ENCODE measurements at regions not wholly inside any gene's neighbourhood (a gene's known extent, or its start where the extent isn't known, plus 50 kb on each side); places are given as distances from the start of the nearest gene placed in this dataset.

DNA sequence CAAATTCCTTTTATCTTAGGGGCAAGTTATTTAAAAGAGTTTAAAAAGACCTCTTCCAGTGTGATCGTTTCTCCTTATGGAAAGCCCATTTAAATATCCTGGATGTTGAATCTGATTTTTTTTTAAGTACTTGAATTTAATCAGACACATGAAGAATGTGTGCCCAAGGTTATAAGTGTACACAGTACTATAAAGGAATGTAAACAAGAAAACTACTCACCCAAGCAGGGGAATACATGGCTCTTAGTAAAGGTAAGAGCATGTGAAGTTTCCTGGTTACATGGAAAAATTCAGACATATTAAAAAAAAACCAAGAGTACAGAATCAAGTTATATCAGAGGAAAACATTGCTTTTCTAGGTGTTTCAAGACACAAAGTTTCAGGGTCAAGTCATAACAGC, 546.9 kb downstream of the MATN1 start:
- H3K4me3 ChIP-seq (ENCODE audit: control insufficient read depth, low read depth, low read length): no peak overlapping the region
- DNase-seq (ENCODE audit: low read depth): no peak
- TF ChIP-seq CTCF (IDR thresholded peaks at IDR 0.05; ENCODE audit: control insufficient read depth, insufficient read depth, low read depth, low read length, missing control alignments): no peak

GRCh38 chr1:30174499-30174898, 548.9 kb downstream of the MATN1 start:
- H3K4me3 ChIP-seq (ENCODE audit: control insufficient read depth, low read depth, low read length): no peak overlapping the region
- no peak for DNase-seq (ENCODE audit: low read depth)
- no peak for TF ChIP-seq CTCF (IDR thresholded peaks at IDR 0.05; ENCODE audit: control insufficient read depth, insufficient read depth, low read depth, low read length, missing control alignments)

GRCh38 chr1:30173560-30173959, 549.8 kb downstream of the MATN1 start:
- no peak for DNase-seq (ENCODE audit: low read depth)
- TF ChIP-seq CTCF (IDR thresholded peaks at IDR 0.05; ENCODE audit: control insufficient read depth, insufficient read depth, low read depth, low read length, missing control alignments): no peak
- no peak overlapping the region for H3K4me3 ChIP-seq (ENCODE audit: control insufficient read depth, low read depth, low read length)

- no peak for DNase-seq (ENCODE audit: low read depth)
- H3K4me3 ChIP-seq (ENCODE audit: control insufficient read depth, low read depth, low read length): no peak overlapping the region
- TF ChIP-seq CTCF (IDR thresholded peaks at IDR 0.05; ENCODE audit: control insufficient read depth, insufficient read depth, low read depth, low read length, missing control alignments): no peak
These were observed 550.6 kb downstream of the MATN1 start for GRCh38 chr1:30172757-30173156.

DNA sequence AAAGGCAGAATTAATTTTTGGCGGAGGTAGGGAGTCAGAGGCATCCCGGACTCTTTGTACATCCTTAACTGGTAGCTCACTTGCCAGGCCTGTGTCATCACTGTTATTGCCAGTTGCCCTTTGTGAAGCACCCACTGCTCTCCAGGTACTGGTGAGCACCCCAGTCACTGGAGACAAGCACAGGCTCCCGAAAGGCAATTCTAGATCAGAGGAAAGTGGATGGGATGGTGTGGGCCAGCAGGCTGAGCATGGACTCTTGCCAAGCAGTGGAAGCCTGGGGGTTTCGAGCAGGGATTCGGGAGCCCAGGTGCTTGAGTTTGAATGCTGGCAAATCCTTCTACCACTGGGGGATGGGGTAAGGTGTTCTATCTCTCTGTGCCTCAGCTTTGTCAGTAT, 551.1 kb downstream of the MATN1 start:
- H3K4me3 ChIP-seq (ENCODE audit: control insufficient read depth, low read depth, low read length): no peak overlapping the region
- TF ChIP-seq CTCF (IDR thresholded peaks at IDR 0.05; ENCODE audit: control insufficient read depth, insufficient read depth, low read depth, low read length, missing control alignments): no peak
- DNase-seq (ENCODE audit: low read depth): no peak

DNA sequence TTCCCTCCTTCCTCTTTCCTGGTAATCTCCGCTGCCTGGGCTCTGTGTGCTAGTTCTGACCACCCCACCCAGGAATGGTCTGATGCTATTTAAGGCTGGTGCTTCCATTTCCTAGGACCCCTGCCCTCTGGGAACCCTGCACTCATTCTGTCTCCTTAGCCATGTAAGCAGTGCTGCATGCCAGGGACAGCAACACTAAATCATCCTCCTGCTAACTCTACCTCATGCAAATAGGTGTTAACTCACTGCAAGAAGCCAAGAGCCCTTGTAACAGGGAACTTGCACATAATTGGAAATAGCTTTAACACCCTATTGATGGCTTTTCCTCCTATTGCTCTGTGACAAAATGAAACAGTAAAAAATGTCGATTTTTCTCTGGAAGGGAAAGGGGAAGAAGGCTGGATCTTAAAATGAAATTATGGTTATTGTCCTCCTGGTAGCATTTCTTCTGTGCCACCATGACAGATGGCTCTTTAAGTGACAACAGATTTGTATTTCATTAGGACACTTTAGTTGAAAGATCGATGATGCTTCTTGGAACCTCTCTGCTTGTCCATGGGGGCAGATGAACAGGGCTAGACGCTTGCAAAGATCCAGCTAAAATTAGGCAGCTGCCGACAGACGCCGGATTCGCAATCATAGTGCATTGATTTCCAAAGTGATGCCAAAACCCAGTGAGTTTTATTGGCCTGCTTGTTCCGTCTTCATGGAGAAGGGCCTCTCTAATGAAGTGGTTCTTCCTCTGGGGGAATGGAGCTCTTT, 551.7 kb downstream of the MATN1 start:
- H3K4me3 ChIP-seq (ENCODE audit: control insufficient read depth, low read depth, low read length): no peak overlapping the region
- TF ChIP-seq CTCF (IDR thresholded peaks at IDR 0.05; ENCODE audit: control insufficient read depth, insufficient read depth, low read depth, low read length, missing control alignments): no peak
- no peak for DNase-seq (ENCODE audit: low read depth)

All from AG09309 (cell line).